Spleen (tissue), 11 donors: ENCODE measurements at regions not wholly inside any gene's neighbourhood (a gene's known extent, or its start where the extent isn't known, plus 50 kb on each side); places are given as distances from the start of the nearest gene placed in this dataset.

Experiments
- DNase-seq: peaks from one replicate; pipeline ENCODE4 v3.0.0-alpha.2; 2020
- H3K27ac ChIP-seq, 8 donors: fragments of 200-600 bp; sonication (generic) in 7 of 8; 1 replicate in 4 of 8; 2 replicates in 4 of 8; pipeline versions ENCODE4 v1.5.0 to v1.8.0; 2016 to 2021; ENCODE audit warnings: inconsistent platforms in 4 of 8, mild to moderate bottlenecking in 4 of 8, moderate library complexity in 1 of 8
- H3K27me3 ChIP-seq, 7 donors: fragments of 200-600 bp; sonication (generic) in 6 of 7; replicated peaks in 1 of 7; 1 replicate in 4 of 7; 2 replicates in 3 of 7; pipeline versions ENCODE4 v1.5.0 to v1.8.0; 2016 to 2021; ENCODE audit warnings: inconsistent platforms in 3 of 7, mild to moderate bottlenecking in 1 of 7
- H3K36me3 ChIP-seq, 6 donors: fragments of 200-600 bp; sonication (generic) in 5 of 6; 1 replicate in 4 of 6; 2 replicates in 2 of 6; pipeline versions ENCODE4 v1.5.0 to v1.8.0; 2016 to 2021; ENCODE audit warnings: inconsistent platforms in 2 of 6
- H3K4me1 ChIP-seq, 6 donors: fragments of 200-600 bp; sonication (generic) in 5 of 6; 1 replicate in 3 of 6; 2 replicates in 3 of 6; pipeline versions ENCODE4 v1.5.0 to v1.8.0; 2016 to 2021; ENCODE audit warnings: inconsistent platforms in 3 of 6
- H3K4me3 ChIP-seq, 8 donors: fragments of 200-600 bp; sonication (generic) in 7 of 8; 1 replicate in 4 of 8; 2 replicates in 4 of 8; pipeline versions ENCODE4 v1.5.0 to v1.8.0; 2016 to 2021; ENCODE audit warnings: inconsistent platforms in 4 of 8, mild to moderate bottlenecking in 4 of 8, moderate library complexity in 2 of 8
- H3K9me3 ChIP-seq, 8 donors: fragments of 200-600 bp; sonication (generic) in 7 of 8; 1 replicate in 4 of 8; 2 replicates in 4 of 8; pipeline versions ENCODE4 v1.5.0 to v1.8.0; 2016 to 2021; ENCODE audit warnings: inconsistent platforms in 4 of 8
- POLR2A ChIP-seq, 3 donors: fragments of 450-650 bp; IDR thresholded peaks; one replicate each; pipeline ENCODE4 v1.5.1; 2017; ENCODE audit warnings: antibody characterized with exemption in 3 of 3, mild to moderate bottlenecking in 1 of 3
- POLR2AphosphoS5 ChIP-seq, 3 donors: sonication (generic); formaldehyde crosslinking; IDR thresholded peaks; one replicate each; pipeline ENCODE4 v1.5.1; 2017; ENCODE audit warnings: antibody characterized with exemption in 3 of 3
- WGBS, 5 donors: extraction: QIAGEN DNeasy Blood & Tissue Kit in 3 of 5; methylation state at CpG; one replicate each; pipeline versions ENCODE4 v1.1.5 to v1.1.7; 2013 to 2018; 5-methylcytosine and 5-hydroxymethylcytosine counted together
- intact Hi-C: fragments of 100-400 bp; cut with DNase I; formaldehyde crosslinking; loops from one replicate; pipeline ENCODE4 v1.15.0; 2023; ENCODE audit warnings: low total_unique reads
- TF ChIP-seq, protein P1 (sequence below), 11 experiments: fragments of 200-600 bp in 7 of 11; fragments of 450-650 bp in 4 of 11; sonication (generic) in 4 of 11; IDR thresholded peaks in 8 of 11; conservative IDR thresholded peaks in 3 of 11; 1 replicate in 7 of 11; 2 replicates in 4 of 11; pipeline versions ENCODE4 v1.4.0 to v1.8.0; 2016 to 2021; ENCODE audit warnings: antibody characterized with exemption in 11 of 11, inconsistent platforms in 4 of 11, mild to moderate bottlenecking in 1 of 11
- donor health status: healthy with polysubstance abuse.
- donor health status: DM: no; HTN: no; CAD: no; lungs with moderate emphysema.
- donor health status: DM: no; HTN: no; CAD: no.
- donor health status: Bipolar disorder and iron deficiency.
- donor health status: healthy.
- donor health status: DM: no; HTN: no; CAD: no.
- donor health status: DM: yes; HTN: yes; CAD: no.

GRCh38 chr17:72426948-72427760, 306.3 kb downstream of the SOX9 start:
- Histone ChIP-seq H3K4me1 (peaks cover 0 to 6% (median 0%) of the 10 kb centered on the region in 6 donors), H3K27ac (no peak overlapping the region), H3K27me3 (peaks cover 0 to 15% (median 0%) of the 10 kb centered on the region in 7 donors), H3K36me3 (no peaks in the 10 kb centered on the region), H3K9me3 (no peaks in the 10 kb centered on the region), H3K4me3 (no peak overlapping the region)
- no peak for DNase-seq
- WGBS, 5 donors: 61 to 74% (median 70%) methylated on average over 7 of the region's 7 CpGs
- TF ChIP-seq, protein P1, sequence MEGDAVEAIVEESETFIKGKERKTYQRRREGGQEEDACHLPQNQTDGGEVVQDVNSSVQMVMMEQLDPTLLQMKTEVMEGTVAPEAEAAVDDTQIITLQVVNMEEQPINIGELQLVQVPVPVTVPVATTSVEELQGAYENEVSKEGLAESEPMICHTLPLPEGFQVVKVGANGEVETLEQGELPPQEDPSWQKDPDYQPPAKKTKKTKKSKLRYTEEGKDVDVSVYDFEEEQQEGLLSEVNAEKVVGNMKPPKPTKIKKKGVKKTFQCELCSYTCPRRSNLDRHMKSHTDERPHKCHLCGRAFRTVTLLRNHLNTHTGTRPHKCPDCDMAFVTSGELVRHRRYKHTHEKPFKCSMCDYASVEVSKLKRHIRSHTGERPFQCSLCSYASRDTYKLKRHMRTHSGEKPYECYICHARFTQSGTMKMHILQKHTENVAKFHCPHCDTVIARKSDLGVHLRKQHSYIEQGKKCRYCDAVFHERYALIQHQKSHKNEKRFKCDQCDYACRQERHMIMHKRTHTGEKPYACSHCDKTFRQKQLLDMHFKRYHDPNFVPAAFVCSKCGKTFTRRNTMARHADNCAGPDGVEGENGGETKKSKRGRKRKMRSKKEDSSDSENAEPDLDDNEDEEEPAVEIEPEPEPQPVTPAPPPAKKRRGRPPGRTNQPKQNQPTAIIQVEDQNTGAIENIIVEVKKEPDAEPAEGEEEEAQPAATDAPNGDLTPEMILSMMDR (IDR thresholded peaks at IDR 0.05 in 8 of 11, conservative IDR thresholded peaks at IDR 0.05 in 3 of 11): no peak
- no peak for TF ChIP-seq POLR2AphosphoS5 (IDR thresholded peaks at IDR 0.05)
- no peak for TF ChIP-seq POLR2A (IDR thresholded peaks at IDR 0.05)
- intact Hi-C loops: no loop called here

GRCh38 chr17:72427761-72428109, 306.9 kb downstream of the SOX9 start:
- 90 to 96% (median 92%) methylated on average over 5 of the region's 5 CpGs for WGBS, 5 donors
- no peaks in the 10 kb centered on the region for H3K36me3 ChIP-seq
- no peak for DNase-seq
- intact Hi-C loops: no loop called here
- peaks cover 0 to 2% (median 0%) of the 10 kb centered on the region in 6 donors for H3K4me1 ChIP-seq
- no peak overlapping the region for H3K4me3 ChIP-seq
- H3K27me3 ChIP-seq: peaks cover 0 to 16% (median 0%) of the 10 kb centered on the region in 7 donors
- H3K9me3 ChIP-seq: no peaks in the 10 kb centered on the region
- TF ChIP-seq POLR2A (IDR thresholded peaks at IDR 0.05) (no peak), POLR2AphosphoS5 (IDR thresholded peaks at IDR 0.05) (no peak)
- TF ChIP-seq, protein P1 (IDR thresholded peaks at IDR 0.05 in 8 of 11, conservative IDR thresholded peaks at IDR 0.05 in 3 of 11): no peak
- H3K27ac ChIP-seq: no peak overlapping the region

- TF ChIP-seq POLR2A (IDR thresholded peaks at IDR 0.05): no peak
- no peak for TF ChIP-seq POLR2AphosphoS5 (IDR thresholded peaks at IDR 0.05)
- TF ChIP-seq, protein P1 (IDR thresholded peaks at IDR 0.05 in 8 of 11, conservative IDR thresholded peaks at IDR 0.05 in 3 of 11): no peak
- DNase-seq: no peak
- Histone ChIP-seq H3K9me3 (no peaks in the 10 kb centered on the region), H3K4me1 (no peaks in the 10 kb centered on the region), H3K36me3 (no peaks in the 10 kb centered on the region), H3K27ac (no peak overlapping the region), H3K4me3 (no peak overlapping the region), H3K27me3 (peaks cover 0 to 16% (median 0%) of the 10 kb centered on the region in 7 donors)
- intact Hi-C loops: no loop called here
- 87 to 95% (median 90%) methylated on average over 4 of the region's 4 CpGs for WGBS, 5 donors
These were observed 308.3 kb downstream of the SOX9 start for GRCh38 chr17:72429066-72429638.
